NCI-H774 (cell line): ENCODE measurements at regions not wholly inside any gene's neighbourhood (a gene's known extent, or its start where the extent isn't known, plus 50 kb on each side); places are given as distances from the start of the nearest gene placed in this dataset.
"Not testable (repeated sequence)": the region's sequence is repeated elsewhere in the genome, so short reads cannot be mapped to it uniquely, and the experiment has no call there.

ENCODE experiments used
- DNase-seq: peaks from one replicate; lab custom pipeline; 2025; lab: John Stamatoyannopoulos, UW

GRCh38 chr12:18849080-18849479, 111.2 kb downstream of the CAPZA3 start:
- DNase-seq, result no peak

- DNase-seq, result no peak
These were observed 111.8 kb downstream of the CAPZA3 start for GRCh38 chr12:18849761-18850160.

GRCh38 chr12:18850752-18851151, 112.8 kb downstream of the CAPZA3 start:
- no peak for DNase-seq

GRCh38 chr12:18851271-18851670, 113.4 kb downstream of the CAPZA3 start:
- DNase-seq, result no peak

GRCh38 chr12:18853570-18854366, 115.8 kb downstream of the CAPZA3 start:
- DNase-seq, result no peak

GRCh38 chr12:18857656-18858055, 119.7 kb downstream of the CAPZA3 start:
- DNase-seq, result no peak

GRCh38 chr12:18859400-18859799, 121.5 kb downstream of the CAPZA3 start:
- DNase-seq, result no peak

GRCh38 chr12:18861287-18861858, 123.5 kb downstream of the CAPZA3 start:
- DNase-seq, result no peak

- no peak for DNase-seq
These were observed 126.0 kb downstream of the CAPZA3 start for GRCh38 chr12:18863769-18864500.

- DNase-seq, result no peak
These were observed 127.1 kb downstream of the CAPZA3 start for GRCh38 chr12:18864900-18865561.

- DNase-seq, result no peak
These were observed 130.8 kb downstream of the CAPZA3 start for GRCh38 chr12:18868717-18869116.

- DNase-seq, result no peak
These were observed 134.9 kb downstream of the CAPZA3 start for GRCh38 chr12:18872770-18873169.

GRCh38 chr12:18878676-18879180, 140.8 kb downstream of the CAPZA3 start:
- DNase-seq, result no peak

GRCh38 chr12:18882690-18883089, 144.8 kb downstream of the CAPZA3 start:
- DNase-seq, result no peak

GRCh38 chr12:18886962-18887361, 149.0 kb downstream of the CAPZA3 start:
- no peak for DNase-seq

GRCh38 chr12:18887368-18887767, 149.4 kb downstream of the CAPZA3 start:
- DNase-seq, result no peak

GRCh38 chr12:18888047-18888446, 150.1 kb downstream of the CAPZA3 start:
- DNase-seq, result no peak

GRCh38 chr12:18890621-18891020, 152.7 kb downstream of the CAPZA3 start:
- not testable (repeated sequence) for DNase-seq

GRCh38 chr12:18895540-18895939, 157.6 kb downstream of the CAPZA3 start:
- DNase-seq, result no peak

GRCh38 chr12:18895946-18896345, 158.0 kb downstream of the CAPZA3 start:
- DNase-seq, result no peak

GRCh38 chr12:18897823-18898222, 159.9 kb downstream of the CAPZA3 start:
- DNase-seq, result no peak

GRCh38 chr12:18898470-18898869, 160.6 kb downstream of the CAPZA3 start:
- DNase-seq, result no peak
